NCI-H510A treated with DMSO at 0.1 percent for 48 hours (cell line): ENCODE measurements at regions not wholly inside any gene's neighbourhood (a gene's known extent, or its start where the extent isn't known, plus 50 kb on each side); places are given as distances from the start of the nearest gene placed in this dataset.
"Not testable (repeated sequence)": the region's sequence is repeated elsewhere in the genome, so short reads cannot be mapped to it uniquely, and the experiment has no call there.

Experiments
- DNase-seq: peaks from one replicate; lab custom pipeline; 2025; lab: John Stamatoyannopoulos, UW

GRCh38 chr14:61602003-61602732, 93.1 kb upstream of the HIF1A start:
- no peak for DNase-seq

- no peak for DNase-seq
Observed at GRCh38 chr14:61602733-61603077, 92.6 kb upstream of the HIF1A start.

GRCh38 chr14:61603736-61604135, 91.6 kb upstream of the HIF1A start:
- no peak for DNase-seq

- peak; percentile 15 for DNase-seq
Observed at GRCh38 chr14:61607570-61608244, 87.6 kb upstream of the HIF1A start.

- DNase-seq, result peak; percentile 94
Observed at GRCh38 chr14:61608245-61609165, 86.8 kb upstream of the HIF1A start.

- peak; percentile 61 for DNase-seq
Observed at GRCh38 chr14:61609191-61609843, 86.0 kb upstream of the HIF1A start.

GRCh38 chr14:61609884-61610283, 85.4 kb upstream of the HIF1A start:
- no peak for DNase-seq

GRCh38 chr14:61610900-61611299, 84.4 kb upstream of the HIF1A start:
- DNase-seq, result no peak

- DNase-seq, result no peak
Observed at GRCh38 chr14:61611880-61612630, 83.3 kb upstream of the HIF1A start.

- DNase-seq, result not testable (repeated sequence)
Observed at GRCh38 chr14:61613006-61613405, 82.3 kb upstream of the HIF1A start.

- no peak for DNase-seq
Observed at GRCh38 chr14:61614693-61615092, 80.6 kb upstream of the HIF1A start.

- no peak for DNase-seq
Observed at GRCh38 chr14:61615743-61616523, 79.4 kb upstream of the HIF1A start.

GRCh38 chr14:61616524-61617185, 78.7 kb upstream of the HIF1A start:
- no peak for DNase-seq

- no peak for DNase-seq
Observed at GRCh38 chr14:61618448-61618847, 76.9 kb upstream of the HIF1A start.

GRCh38 chr14:61619494-61619893, 75.8 kb upstream of the HIF1A start:
- DNase-seq, result no peak

- DNase-seq, result no peak
Observed at GRCh38 chr14:61620130-61620946, 75.0 kb upstream of the HIF1A start.

GRCh38 chr14:61621444-61621843, 73.9 kb upstream of the HIF1A start:
- DNase-seq, result no peak

GRCh38 chr14:61622051-61622450, 73.3 kb upstream of the HIF1A start:
- no peak for DNase-seq

GRCh38 chr14:61623927-61624326, 71.4 kb upstream of the HIF1A start:
- no peak for DNase-seq
